HG03354 (cell line): ENCODE measurements at regions not wholly inside any gene's neighbourhood (a gene's known extent, or its start where the extent isn't known, plus 50 kb on each side); places are given as distances from the start of the nearest gene placed in this dataset.
A peak's percentile ranks its signal among the peaks of the same experiment; 100 is the strongest.

Experiments
- ATAC-seq: cut with Tn5 transposase; IDR thresholded peaks from one replicate; pipeline ENCODE4 v1.9.1; 2021; ENCODE audit warnings: mild to moderate bottlenecking; ENCODE audit not compliant: unreplicated experiment, poor library complexity, severe bottlenecking

- no peak for ATAC-seq
These were observed 135.1 kb downstream of the RRAGC start for GRCh38 chr1:38724160-38725131.

GRCh38 chr1:38721816-38722215, 137.8 kb downstream of the RRAGC start:
- no peak for ATAC-seq

DNA sequence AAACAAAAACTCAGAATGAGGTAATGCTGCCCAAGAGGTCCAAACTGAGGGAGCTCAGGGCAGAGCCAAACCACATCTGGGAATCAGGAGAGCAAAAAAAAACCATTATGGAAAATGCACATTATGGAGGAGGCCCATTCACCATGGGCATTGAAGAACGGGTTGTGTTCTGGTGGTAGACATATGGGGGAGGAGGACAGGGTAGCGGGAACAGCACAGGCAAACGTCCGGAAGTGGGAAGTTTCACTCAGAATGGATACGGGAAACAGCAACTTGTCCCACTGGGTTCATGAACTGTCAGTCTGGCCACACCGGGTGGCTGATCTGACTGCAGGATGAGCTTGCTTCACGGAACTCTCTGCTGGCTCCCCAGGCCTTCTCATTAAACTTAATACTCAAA, 139.7 kb downstream of the RRAGC start:
- no peak for ATAC-seq

GRCh38 chr1:38718031-38718430, 141.5 kb downstream of the RRAGC start:
- no peak for ATAC-seq

DNA sequence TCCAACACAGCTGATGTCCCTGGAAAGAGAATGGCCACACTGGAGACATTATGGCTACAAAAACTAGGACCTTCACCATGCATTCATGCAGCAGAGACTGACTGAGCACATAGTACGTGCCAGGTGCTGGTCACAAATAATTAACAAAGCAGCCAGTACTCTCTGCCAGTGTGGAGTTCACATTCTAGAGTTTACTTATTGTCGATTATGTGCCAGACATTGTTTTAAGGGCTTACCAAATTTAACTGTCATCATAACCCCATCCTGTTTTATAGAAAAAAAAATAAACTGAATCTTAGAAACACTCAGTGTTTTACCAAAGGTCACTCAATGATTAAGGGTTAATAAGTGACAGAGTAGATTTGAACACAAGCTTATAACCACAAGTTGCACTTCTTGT, 143.3 kb downstream of the RRAGC start:
- ATAC-seq: peak; percentile 47

DNA sequence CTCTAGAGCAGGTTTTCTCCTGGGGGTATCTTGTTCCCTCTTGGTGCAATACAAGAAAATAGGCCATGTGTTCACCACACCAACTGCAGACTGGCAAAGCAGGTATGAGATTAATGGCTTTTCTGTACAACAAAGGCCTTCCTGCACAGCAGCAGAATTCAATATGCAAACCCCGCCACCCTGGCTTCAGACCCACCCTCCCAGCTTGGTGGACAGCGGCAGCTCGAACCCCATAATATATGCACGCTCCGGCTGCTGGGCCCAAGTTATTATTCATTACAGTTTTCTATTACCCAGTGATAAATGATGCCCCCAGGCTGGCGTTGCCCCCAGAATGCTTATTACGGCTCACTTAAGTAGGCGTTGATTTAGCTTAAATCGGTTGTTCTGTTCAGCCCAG, 144.2 kb downstream of the RRAGC start:
- ATAC-seq: no peak

DNA sequence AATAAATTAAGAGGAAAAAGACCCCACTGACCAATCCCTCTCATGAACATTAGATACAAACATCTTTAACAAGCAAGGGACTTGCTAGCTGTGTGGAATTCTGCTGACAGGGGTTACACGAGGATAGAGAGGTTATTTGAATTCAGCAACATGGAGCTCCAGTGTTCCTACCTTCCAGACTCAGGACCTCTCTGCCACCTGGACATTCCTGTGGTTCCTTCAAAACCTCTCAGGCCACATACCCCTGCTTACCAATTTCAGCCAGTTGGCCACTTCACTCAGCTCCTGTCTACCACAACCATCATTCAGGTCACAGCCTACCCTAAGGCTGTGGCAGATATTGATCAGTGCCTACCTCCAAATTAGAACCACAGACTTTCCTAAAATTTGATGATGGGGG, 147.5 kb downstream of the RRAGC start:
- ATAC-seq: no peak

GRCh38 chr1:38708701-38709258, 150.8 kb downstream of the RRAGC start:
- ATAC-seq: no peak

GRCh38 chr1:38701088-38701487, 158.5 kb downstream of the RRAGC start:
- no peak for ATAC-seq

DNA sequence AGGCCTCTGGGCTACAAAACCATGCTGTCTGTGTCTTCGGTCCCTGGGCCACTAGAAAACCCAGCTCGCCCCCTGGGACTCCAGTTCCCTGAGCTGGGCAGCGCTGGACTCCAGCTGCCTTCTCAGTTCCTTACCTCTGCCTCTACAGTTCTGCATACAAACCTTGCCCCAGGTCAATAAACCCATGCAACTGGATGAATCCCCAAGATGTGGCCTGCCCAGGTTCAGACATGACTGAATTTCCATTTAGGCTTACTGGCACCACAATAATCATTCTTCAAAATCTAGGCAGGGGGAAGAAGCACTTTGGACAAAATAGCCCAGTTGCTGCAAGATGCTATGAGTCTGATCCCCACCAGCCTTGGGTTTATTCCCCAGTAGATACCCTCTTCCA, 159.5 kb downstream of the RRAGC start:
- ATAC-seq: no peak

DNA sequence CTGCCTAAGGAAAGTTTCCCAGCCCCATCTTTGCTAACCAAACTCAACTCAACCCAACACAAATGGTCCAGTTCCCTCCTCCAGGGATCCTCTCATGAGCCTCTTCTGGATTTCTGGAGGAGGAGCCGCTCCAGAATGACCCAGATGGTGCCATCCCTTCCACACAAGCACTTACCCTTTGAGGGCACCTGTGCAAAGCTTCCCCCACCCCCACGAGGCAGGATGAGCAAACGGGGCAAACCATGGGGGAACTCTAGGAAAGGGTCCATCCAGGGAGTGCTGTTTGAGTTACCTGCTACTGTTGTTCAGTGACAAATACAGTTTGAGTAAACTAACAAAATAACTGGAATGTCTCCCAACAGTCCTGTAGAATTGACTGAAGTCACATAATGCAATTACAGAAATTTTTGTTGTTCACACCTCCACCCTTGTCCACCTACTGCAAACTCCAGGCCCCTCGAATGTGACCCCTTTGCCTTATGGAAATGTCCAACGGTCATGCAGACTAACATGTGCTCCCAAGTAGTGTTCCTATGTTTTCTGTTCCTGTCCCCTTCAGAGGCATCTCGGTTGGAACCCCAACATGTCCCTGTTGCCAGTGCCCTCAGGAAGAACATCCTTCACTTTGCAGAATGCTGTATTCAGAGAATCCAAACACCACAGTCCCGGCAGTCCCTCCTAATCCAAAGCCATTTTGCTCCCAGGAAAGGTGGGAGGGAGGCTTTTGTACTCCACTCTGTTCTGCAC, 160.1 kb downstream of the RRAGC start:
- no peak for ATAC-seq

GRCh38 chr1:38697387-38697786, 162.2 kb downstream of the RRAGC start:
- ATAC-seq: no peak

DNA sequence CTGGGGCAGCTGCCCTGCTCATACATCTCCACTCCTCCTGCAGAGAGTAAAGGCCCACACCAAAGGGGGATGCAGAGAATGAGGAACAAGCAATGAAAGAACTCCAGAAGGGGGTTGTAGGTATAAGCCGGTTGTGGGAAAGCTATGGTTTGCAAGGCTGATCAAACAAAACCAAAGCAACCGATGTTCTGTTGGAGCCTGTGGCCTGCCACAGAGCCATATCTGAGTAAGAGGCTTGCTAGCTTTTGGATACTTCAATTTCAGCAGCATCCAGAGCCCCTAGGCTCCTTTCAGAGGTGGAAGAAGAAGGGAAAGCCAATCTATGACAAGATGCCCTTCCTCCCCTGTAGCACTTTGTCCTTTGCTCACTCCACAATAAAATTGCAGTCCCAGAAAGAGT, 163.2 kb downstream of the RRAGC start:
- no peak for ATAC-seq

- no peak for ATAC-seq
These were observed 165.8 kb downstream of the RRAGC start for GRCh38 chr1:38693759-38694158.

DNA sequence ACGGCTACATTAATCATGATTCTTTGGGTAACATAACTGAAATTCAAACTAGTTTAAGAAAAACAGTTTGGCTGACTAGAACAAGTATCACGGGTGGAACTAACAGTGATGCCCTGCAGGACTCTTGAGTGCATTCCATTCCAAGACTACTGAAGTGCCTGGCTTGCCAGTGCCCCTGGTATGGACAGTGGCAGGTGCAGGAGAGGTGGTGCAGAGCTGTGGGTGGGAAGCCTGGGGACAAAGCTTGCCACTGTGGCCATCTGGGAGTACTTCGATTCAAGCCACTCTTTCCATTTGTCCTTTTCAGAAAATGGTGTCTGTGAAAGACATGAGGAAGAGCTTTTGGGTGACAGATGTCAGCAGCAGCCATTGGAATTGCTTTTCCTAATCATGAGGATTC, 166.5 kb downstream of the RRAGC start:
- ATAC-seq: no peak

DNA sequence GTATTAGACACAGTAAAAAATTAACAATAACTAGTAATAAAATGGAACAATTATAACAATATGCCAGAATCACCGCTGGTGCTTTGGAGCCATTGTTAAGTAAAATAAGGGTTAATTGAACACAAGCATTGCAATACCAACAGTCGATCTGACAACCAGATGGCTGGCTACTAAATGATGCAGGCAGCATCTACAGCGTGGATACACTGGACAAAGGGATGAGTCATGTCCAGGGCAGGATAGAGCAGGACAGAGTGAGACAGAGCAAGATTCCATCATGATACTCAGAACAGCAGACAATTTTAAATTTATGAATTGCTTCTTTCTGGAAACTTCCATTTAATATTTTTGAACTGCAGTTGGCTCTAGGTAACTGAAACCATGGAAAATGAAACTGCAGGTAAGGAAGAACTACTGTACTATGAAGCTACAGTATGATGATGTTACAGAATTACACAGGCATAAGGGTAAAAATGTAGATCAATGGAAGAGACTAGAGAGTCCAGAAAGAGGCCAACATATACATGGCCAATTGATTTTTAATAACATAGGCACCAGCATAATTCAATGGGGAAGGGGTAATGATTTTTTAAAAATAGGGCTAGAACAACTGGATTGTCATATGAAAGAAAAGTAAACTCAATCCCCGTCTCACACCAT, 168.7 kb downstream of the RRAGC start:
- no peak for ATAC-seq

- no peak for ATAC-seq
These were observed 172.7 kb downstream of the RRAGC start for GRCh38 chr1:38686927-38687255.

DNA sequence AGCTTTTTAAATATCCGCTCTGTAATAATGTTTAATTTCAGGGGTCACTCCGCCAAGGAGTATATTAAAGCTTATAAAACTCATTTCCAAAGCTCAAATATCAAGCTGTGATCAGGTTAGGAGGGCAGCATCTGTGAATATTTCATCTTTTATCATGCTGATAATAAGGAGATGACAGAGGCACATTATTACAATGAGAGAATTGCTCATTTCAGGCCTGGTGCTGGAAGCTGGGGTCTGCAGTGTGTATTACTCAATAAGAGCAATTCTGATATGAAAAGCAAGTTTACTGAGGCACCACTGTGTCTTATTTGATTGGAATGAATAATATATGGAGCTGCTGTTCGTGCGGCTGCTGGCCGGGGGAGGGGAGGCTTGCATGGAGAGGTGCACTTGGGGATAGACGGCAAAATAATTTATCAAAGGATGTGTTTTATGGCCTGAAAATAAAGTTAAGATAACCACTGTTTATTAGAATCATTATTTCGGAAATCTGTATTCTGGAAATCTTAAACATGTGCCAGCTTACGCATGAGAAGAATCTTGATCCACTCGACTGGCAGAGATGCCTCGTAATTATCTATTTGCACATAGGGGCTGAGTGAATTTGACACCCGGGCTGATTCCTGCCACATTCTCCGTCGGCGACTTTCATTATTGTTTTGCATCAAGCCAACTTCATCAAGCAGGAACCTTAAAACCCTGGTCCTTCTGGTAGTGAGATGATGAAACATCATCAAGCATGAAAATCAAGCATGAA, 173.2 kb downstream of the RRAGC start:
- ATAC-seq: no peak

GRCh38 chr1:38685388-38685787, 174.2 kb downstream of the RRAGC start:
- ATAC-seq: no peak
